Heart right ventricle (tissue), 16 donors: ENCODE measurements at regions not wholly inside any gene's neighbourhood (a gene's known extent, or its start where the extent isn't known, plus 50 kb on each side); places are given as distances from the start of the nearest gene placed in this dataset.

Experiments used
- ATAC-seq, 8 donors: fragments of 200-7000 bp; cut with Tn5 transposase; one replicate each; pipeline ENCODE4 v1.9.1; 2020; ENCODE audit warnings: mild to moderate bottlenecking in 8 of 8, moderate library complexity in 8 of 8, moderate number of reproducible peaks in 1 of 8
- DNase-seq, 2 donors: peaks; one replicate each; pipeline ENCODE4 v3.0.0-alpha.2; 2020
- H3K27ac ChIP-seq, 10 donors: fragments of 200-600 bp; sonication (generic) in 2 of 10; one replicate each; pipeline versions ENCODE4 v1.5.0 to v1.8.0; 2020 to 2022; ENCODE audit warnings: mild to moderate bottlenecking in 3 of 10
- H3K27me3 ChIP-seq, 7 donors: fragments of 200-600 bp; one replicate each; pipeline ENCODE4 v1.8.0; 2021 to 2022; ENCODE audit warnings: mild to moderate bottlenecking in 2 of 7
- H3K36me3 ChIP-seq, 9 donors: fragments of 200-600 bp; sonication (generic) in 1 of 9; one replicate each; pipeline versions ENCODE4 v1.5.0 to v1.8.0; 2020 to 2022; ENCODE audit warnings: mild to moderate bottlenecking in 2 of 9
- H3K4me1 ChIP-seq, 9 donors: fragments of 200-600 bp; sonication (generic) in 1 of 9; one replicate each; pipeline versions ENCODE4 v1.5.0 to v1.8.0; 2020 to 2022; ENCODE audit warnings: mild to moderate bottlenecking in 4 of 9
- H3K4me3 ChIP-seq, 10 donors: fragments of 200-600 bp; sonication (generic) in 2 of 10; one replicate each; pipeline versions ENCODE4 v1.5.0 to v1.8.0; 2020 to 2022; ENCODE audit warnings: mild to moderate bottlenecking in 7 of 10, moderate library complexity in 2 of 10
- H3K9me3 ChIP-seq, 11 donors: fragments of 200-600 bp in 10 of 11; sonication (generic) in 2 of 11; one replicate each; pipeline versions ENCODE4 v1.5.0 to v1.8.0; 2013 to 2022; ENCODE audit warnings: mild to moderate bottlenecking in 2 of 11, control low read depth in 1 of 11, moderate library complexity in 1 of 11
- CTCF ChIP-seq, 9 donors: fragments of 200-600 bp; sonication (generic) in 2 of 9; IDR thresholded peaks; one replicate each; pipeline versions ENCODE4 v1.5.0 to v1.8.0; 2021 to 2022; ENCODE audit warnings: antibody characterized with exemption in 9 of 9, mild to moderate bottlenecking in 5 of 9, moderate library complexity in 1 of 9
- WGBS, 2 donors: extraction: QIAGEN DNeasy Blood & Tissue Kit; methylation state at CpG; one replicate each; pipeline ENCODE4 v1.1.7; 2013; ENCODE audit warnings: inconsistent platforms in 1 of 2; 5-methylcytosine and 5-hydroxymethylcytosine counted together
- intact Hi-C, 10 donors: fragments of 100-400 bp; cut with DNase I; formaldehyde crosslinking; loops; one replicate each; pipeline versions ENCODE4 v1.11.1 to v1.14.2; 2022
- donor health status: Arrhythmogenic right ventricular cardiomyopathy.
- donor health status: ischemic (EF 13 %, LVEDD 7.1; RV severe dilation, severe dysfunction).
- donor health status: healthy with polysubstance abuse.
- donor health status: DM: no; HTN: yes; CAD: no.
- donor health status: DM: no; HTN: no; CAD: no.
- donor health status: ischemic (EF 25% LVEDD 6.9; RV normal size, moderate dysfunction).
- donor health status: ischemic (EF 25% LVEDD 5.7; RV mildly dilated, moderate dysfunction).
- donor health status: healthy.
- donor health status: DM: yes; HTN: yes; CAD: no.
- donor health status: Ischemic cardiomyopathy.
- donor health status: ischemic (EF 35%, LVEDD 5.7; RV mildly dilated, moderate dysfunction).
- donor health status: nonischemic (EF 11% LVEDD 7.7; RV severe dilation, severe dysfunction).
- donor health status: DM: yes; HTN: yes; CAD: no.
- donor health status: PGD.
- donor health status: ischemic (EF 29% LVEDD 5.4; RV normal size, mild dysfunction).
- donor health status: nonischemic (EF 23%, LVEDD 6.1; RV moderate dilation, normal function).

GRCh38 chr11:25787416-25787815, 544.5 kb upstream of the ANO3 start:
- Histone ChIP-seq H3K36me3 (no peaks in the 10 kb centered on the region), H3K4me1 (no peaks in the 10 kb centered on the region), H3K27me3 (no peaks in the 10 kb centered on the region), H3K4me3 (no peak overlapping the region), H3K9me3 (peaks cover 0 to 7% (median 0%) of the 10 kb centered on the region in 11 donors), H3K27ac (no peak overlapping the region)
- 43 to 44% methylated on average over 3 of the region's 3 CpGs for WGBS, 2 donors
- ATAC-seq, result no peak
- no peak for DNase-seq
- TF ChIP-seq CTCF (IDR thresholded peaks at IDR 0.05), result no peak
- intact Hi-C loops, result no loop called here

GRCh38 chr11:25790396-25790795, 541.5 kb upstream of the ANO3 start:
- no peak for DNase-seq
- no peak for TF ChIP-seq CTCF (IDR thresholded peaks at IDR 0.05)
- Histone ChIP-seq H3K27ac (no peak overlapping the region), H3K4me1 (no peaks in the 10 kb centered on the region), H3K36me3 (no peaks in the 10 kb centered on the region), H3K27me3 (no peaks in the 10 kb centered on the region), H3K9me3 (no peaks in the 10 kb centered on the region), H3K4me3 (no peak overlapping the region)
- 87 to 95% methylated on average over 1 of the region's 1 CpG for WGBS, 2 donors
- intact Hi-C loops, result no loop called here
- no peak for ATAC-seq

GRCh38 chr11:25793637-25794036, 538.3 kb upstream of the ANO3 start:
- no peak for DNase-seq
- WGBS, 2 donors, result 77 to 80% methylated on average over 7 of the region's 7 CpGs
- intact Hi-C loops, result no loop called here

GRCh38 chr11:25794804-25795203, 537.1 kb upstream of the ANO3 start:
- Histone ChIP-seq H3K27me3 (no peaks in the 10 kb centered on the region), H3K4me1 (no peaks in the 10 kb centered on the region), H3K27ac (no peak overlapping the region), H3K9me3 (no peaks in the 10 kb centered on the region), H3K4me3 (no peak overlapping the region), H3K36me3 (no peaks in the 10 kb centered on the region)
- WGBS, 2 donors, result 85% methylated on average over 1 of the region's 1 CpG
- TF ChIP-seq CTCF (IDR thresholded peaks at IDR 0.05), result no peak
- DNase-seq (no peak), ATAC-seq (no peak)
- intact Hi-C loops, result no loop called here

More at GRCh38 chr11:25793637-25794036, 538.3 kb upstream of the ANO3 start:
- no peak overlapping the region for H3K4me3 ChIP-seq
- H3K36me3 ChIP-seq, result no peaks in the 10 kb centered on the region
- no peak overlapping the region for H3K27ac ChIP-seq
- no peaks in the 10 kb centered on the region for H3K4me1 ChIP-seq
- H3K27me3 ChIP-seq, result no peaks in the 10 kb centered on the region
- TF ChIP-seq CTCF (IDR thresholded peaks at IDR 0.05), result no peak
- no peaks in the 10 kb centered on the region for H3K9me3 ChIP-seq
- no peak for ATAC-seq

GRCh38 chr11:25816411-25816810, 515.5 kb upstream of the ANO3 start:
- no peak overlapping the region for H3K27ac ChIP-seq
- H3K9me3 ChIP-seq, result peaks cover 0 to 4% (median 0%) of the 10 kb centered on the region in 11 donors
- 77 to 88% methylated on average over 3 of the region's 3 CpGs for WGBS, 2 donors
- DNase-seq, result no peak
- no peak for ATAC-seq
- no peaks in the 10 kb centered on the region for H3K36me3 ChIP-seq
- intact Hi-C loops, result no loop called here
- H3K4me1 ChIP-seq, result no peaks in the 10 kb centered on the region
- no peak for TF ChIP-seq CTCF (IDR thresholded peaks at IDR 0.05)
- H3K27me3 ChIP-seq, result no peaks in the 10 kb centered on the region
- no peak overlapping the region for H3K4me3 ChIP-seq
